ENCODE measurements at regions not wholly inside any gene's neighbourhood (a gene's known extent, or its start where the extent isn't known, plus 50 kb on each side); places are given as distances from the start of the nearest gene placed in this dataset.

DNA sequence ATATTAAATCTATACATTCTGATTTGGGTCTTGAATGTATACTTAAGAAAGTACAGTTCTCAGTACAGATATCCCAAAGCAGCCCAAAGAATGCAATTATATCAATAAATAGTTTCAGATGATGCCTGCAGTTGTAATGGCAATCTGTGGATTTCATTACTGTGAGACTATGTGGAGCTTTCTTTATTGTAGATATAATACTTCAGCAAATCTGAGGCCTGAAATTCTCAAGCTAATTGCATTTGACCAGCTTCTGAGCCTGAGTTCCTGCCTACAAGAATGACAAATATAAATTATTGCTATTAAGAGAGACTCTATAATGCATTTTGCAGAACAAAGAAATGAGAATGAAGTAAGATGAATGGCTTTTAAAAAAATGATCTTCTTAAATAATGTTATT lies 320.3 kb downstream of the DKK2 start:
- H3K4me1 Mint-ChIP-seq = no peaks in the 10 kb centered on the region
- ATAC-seq (ENCODE audit: low read depth) (no peak), DNase-seq (no peak)
- ChIA-PET CTCF (no interaction called here), POLR2A (no interaction called here)
- H3K27me3 Mint-ChIP-seq = no peaks in the 10 kb centered on the region
- peaks cover 1% of the 10 kb centered on the region for H3K9me3 Mint-ChIP-seq
- H3K36me3 Mint-ChIP-seq (ENCODE audit: low read depth) = no peaks in the 10 kb centered on the region
- intact Hi-C loops (cut with micrococcal nuclease) = no loop called here
- TF ChIP-seq, protein P1, sequence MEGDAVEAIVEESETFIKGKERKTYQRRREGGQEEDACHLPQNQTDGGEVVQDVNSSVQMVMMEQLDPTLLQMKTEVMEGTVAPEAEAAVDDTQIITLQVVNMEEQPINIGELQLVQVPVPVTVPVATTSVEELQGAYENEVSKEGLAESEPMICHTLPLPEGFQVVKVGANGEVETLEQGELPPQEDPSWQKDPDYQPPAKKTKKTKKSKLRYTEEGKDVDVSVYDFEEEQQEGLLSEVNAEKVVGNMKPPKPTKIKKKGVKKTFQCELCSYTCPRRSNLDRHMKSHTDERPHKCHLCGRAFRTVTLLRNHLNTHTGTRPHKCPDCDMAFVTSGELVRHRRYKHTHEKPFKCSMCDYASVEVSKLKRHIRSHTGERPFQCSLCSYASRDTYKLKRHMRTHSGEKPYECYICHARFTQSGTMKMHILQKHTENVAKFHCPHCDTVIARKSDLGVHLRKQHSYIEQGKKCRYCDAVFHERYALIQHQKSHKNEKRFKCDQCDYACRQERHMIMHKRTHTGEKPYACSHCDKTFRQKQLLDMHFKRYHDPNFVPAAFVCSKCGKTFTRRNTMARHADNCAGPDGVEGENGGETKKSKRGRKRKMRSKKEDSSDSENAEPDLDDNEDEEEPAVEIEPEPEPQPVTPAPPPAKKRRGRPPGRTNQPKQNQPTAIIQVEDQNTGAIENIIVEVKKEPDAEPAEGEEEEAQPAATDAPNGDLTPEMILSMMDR (IDR thresholded peaks at IDR 0.05) = no peak
- H3K4me3 Mint-ChIP-seq = no peak overlapping the region
- H3K27ac Mint-ChIP-seq = no peak overlapping the region

DNA sequence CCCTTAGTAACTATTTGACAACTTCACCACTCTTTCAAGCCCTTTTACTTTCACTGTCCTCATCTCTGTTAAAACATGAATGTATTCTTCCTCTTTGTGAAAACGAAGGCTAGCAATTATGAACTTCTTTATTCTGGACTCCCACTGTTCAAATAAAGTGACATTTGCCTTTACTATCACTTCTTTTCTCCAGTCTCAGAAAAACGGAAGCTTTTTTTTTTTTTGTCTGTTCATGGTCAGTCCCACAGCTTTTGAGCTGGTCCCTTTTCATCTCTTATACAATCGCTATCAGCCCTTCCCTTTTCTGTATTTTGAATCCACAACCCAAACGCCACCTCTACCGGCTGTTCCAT lies 327.7 kb downstream of the DKK2 start:
- POLR2A ChIA-PET = no interaction called here
- H3K4me3 Mint-ChIP-seq = no peak overlapping the region
- DNase-seq (no peak), ATAC-seq (ENCODE audit: low read depth) (no peak)
- CTCF ChIA-PET = no interaction called here
- no peak overlapping the region for H3K27ac Mint-ChIP-seq
- H3K36me3 Mint-ChIP-seq (ENCODE audit: low read depth) = no peaks in the 10 kb centered on the region
- intact Hi-C loops (cut with micrococcal nuclease) = no loop called here
- peaks cover 9% of the 10 kb centered on the region for H3K9me3 Mint-ChIP-seq
- no peaks in the 10 kb centered on the region for H3K4me1 Mint-ChIP-seq
- no peaks in the 10 kb centered on the region for H3K27me3 Mint-ChIP-seq
- TF ChIP-seq, protein P1 (IDR thresholded peaks at IDR 0.05) = no peak

DNA sequence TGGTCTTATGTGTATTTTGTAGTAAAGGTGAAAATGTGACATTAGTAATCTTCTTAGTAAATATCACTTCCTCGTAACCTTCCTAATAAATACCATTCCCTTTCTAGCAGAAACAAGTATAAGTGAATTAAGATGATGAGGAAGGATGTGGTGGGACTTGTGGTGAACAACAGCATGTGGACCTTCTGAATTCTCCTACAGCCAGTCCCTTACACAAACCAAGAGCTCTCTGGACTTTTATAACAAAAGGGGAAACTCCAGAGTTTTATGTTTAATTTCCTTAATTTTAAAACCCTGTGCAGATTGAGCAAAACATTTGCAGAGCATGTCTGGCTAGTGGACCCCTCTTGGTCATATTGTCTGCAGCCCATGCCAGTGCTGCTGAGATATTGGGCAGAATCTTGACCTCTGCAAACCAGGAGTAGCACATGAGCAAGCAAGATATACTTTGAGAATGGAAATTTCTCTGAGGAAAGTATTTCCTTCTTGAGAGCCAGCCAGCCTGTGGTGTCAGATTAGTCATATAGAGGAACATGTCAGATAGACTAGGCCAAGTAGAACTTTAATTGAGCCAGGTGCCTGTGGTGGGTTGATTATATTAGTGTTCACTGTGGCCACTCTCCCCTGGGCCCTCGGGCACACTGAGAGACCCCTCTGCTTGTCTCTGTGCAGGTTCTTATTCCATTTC lies 328.2 kb downstream of the DKK2 start:
- ChIA-PET CTCF (no interaction called here), POLR2A (no interaction called here)
- TF ChIP-seq, protein P1 (IDR thresholded peaks at IDR 0.05) = no peak
- intact Hi-C loops (cut with micrococcal nuclease) = no loop called here
- Mint-ChIP-seq H3K4me1 (no peaks in the 10 kb centered on the region), H3K27me3 (no peaks in the 10 kb centered on the region), H3K27ac (no peak overlapping the region), H3K36me3 (ENCODE audit: low read depth) (no peaks in the 10 kb centered on the region), H3K9me3 (peaks cover 10% of the 10 kb centered on the region), H3K4me3 (no peak overlapping the region)
- DNase-seq (no peak), ATAC-seq (ENCODE audit: low read depth) (no peak)

DNA sequence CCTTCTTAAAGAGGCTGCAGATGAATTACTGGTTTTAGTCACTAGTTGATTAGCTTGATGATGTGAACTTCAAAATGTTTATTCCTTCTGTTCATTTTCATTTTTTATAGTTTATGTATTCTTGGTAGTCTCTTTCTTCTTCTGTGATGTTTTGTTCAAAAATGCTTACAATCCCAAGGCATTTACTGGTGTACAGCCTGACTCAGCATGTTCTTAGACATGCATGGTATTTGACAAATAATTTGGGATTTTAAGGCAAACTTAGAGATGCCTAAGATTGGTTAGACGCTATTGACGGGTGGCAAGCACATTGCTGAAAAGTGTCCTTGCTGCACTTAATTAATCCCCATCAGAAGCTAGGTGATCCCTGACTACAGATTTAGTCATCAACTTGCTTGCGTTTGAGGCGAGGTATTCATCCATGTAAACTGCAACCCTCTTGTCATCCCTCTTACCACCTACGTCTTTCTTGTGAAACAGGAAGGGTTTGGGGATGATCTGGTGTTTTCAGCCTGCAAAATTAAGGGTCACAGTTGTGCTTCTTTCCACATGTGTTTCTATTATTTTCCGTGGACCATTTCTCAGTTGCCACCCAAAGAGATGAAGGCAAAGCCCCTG lies 331.8 kb downstream of the DKK2 start:
- POLR2A ChIA-PET = no interaction called here
- intact Hi-C loops (cut with micrococcal nuclease) = no loop called here
- Mint-ChIP-seq H3K9me3 (peaks cover 11% of the 10 kb centered on the region), H3K27ac (no peak overlapping the region), H3K27me3 (no peaks in the 10 kb centered on the region), H3K36me3 (ENCODE audit: low read depth) (no peaks in the 10 kb centered on the region), H3K4me1 (no peaks in the 10 kb centered on the region), H3K4me3 (no peak overlapping the region)
- DNase-seq = no peak
- CTCF ChIA-PET = no interaction called here
- ATAC-seq (ENCODE audit: low read depth) = no peak
- TF ChIP-seq, protein P1 (IDR thresholded peaks at IDR 0.05) = no peak

DNA sequence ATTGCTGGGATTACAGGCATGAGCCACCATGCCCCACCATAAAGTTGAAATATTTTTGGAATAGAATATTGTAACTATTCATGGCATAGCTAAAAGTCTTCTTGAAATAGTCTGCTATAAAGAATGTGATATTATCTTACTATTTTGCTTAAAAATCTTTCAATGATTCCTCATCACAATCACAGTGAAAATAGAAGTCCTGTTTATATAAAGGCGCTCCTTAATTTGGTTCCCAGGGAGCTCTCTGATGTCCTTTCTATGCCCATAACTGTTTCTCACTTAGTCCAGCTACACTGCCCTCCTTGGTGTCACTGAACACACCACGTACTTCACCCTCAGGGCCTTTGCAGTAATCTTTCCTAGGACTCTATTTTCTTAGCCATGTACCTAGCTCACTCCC lies 331.7 kb upstream of the GIMD1 start:
- ATAC-seq (ENCODE audit: low read depth) (no peak), DNase-seq (no peak)
- no peak overlapping the region for H3K4me3 Mint-ChIP-seq
- no peak overlapping the region for H3K27ac Mint-ChIP-seq
- H3K9me3 Mint-ChIP-seq = peaks cover 13% of the 10 kb centered on the region
- no peaks in the 10 kb centered on the region for H3K36me3 Mint-ChIP-seq (ENCODE audit: low read depth)
- intact Hi-C loops (cut with micrococcal nuclease) = no loop called here
- ChIA-PET POLR2A (no interaction called here), CTCF (no interaction called here)
- no peaks in the 10 kb centered on the region for H3K4me1 Mint-ChIP-seq
- TF ChIP-seq, protein P1 (IDR thresholded peaks at IDR 0.05) = no peak
- H3K27me3 Mint-ChIP-seq = no peaks in the 10 kb centered on the region
